T1000 (cell line): ENCODE measurements at regions not wholly inside any gene's neighbourhood (a gene's known extent, or its start where the extent isn't known, plus 50 kb on each side); places are given as distances from the start of the nearest gene placed in this dataset.
"Not testable (repeated sequence)": the region's sequence is repeated elsewhere in the genome, so short reads cannot be mapped to it uniquely, and the experiment has no call there.

Source experiments
- DNase-seq: peaks from one replicate; lab custom pipeline; 2025; ENCODE audit warnings: mixed read lengths; lab: John Stamatoyannopoulos, UW

DNA sequence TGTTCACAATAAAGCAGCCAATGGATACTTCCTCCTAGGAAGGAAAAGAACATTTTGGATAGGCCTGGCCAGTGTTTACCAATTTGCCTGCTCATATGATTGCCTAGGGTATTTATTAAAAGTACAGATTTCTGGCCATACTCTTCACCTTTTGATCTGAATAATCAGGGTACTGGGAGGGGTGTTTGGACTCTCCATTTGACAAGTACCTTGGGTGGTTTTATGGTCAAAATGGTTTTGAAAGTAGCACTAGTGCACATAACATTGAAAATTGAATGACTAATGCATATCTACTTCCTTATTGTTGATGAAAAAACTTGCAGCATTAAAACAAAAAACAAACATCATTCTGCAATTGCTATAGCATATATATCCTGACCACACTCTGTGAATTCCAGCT, 333.3 kb upstream of the CDH2 start:
- DNase-seq, result no peak

DNA sequence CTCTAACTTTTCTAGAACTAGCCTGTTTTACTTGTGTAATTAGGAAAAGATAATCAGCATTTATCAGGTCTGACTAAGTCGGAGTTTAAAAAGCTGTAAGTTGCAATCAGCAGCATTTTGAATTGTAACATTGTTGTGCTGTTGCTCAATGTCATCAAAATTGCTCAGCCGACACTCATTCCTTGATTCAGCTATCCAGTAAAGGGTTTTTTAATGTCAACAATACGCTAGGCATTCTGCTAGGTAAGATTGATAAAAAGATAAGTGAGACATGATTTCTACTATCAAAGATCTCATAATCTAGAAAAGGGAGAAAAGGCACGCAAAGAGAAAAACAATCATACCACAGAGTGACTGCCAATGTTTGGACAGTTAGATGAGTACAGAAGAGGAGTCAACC, 327.1 kb upstream of the CDH2 start:
- no peak for DNase-seq

DNA sequence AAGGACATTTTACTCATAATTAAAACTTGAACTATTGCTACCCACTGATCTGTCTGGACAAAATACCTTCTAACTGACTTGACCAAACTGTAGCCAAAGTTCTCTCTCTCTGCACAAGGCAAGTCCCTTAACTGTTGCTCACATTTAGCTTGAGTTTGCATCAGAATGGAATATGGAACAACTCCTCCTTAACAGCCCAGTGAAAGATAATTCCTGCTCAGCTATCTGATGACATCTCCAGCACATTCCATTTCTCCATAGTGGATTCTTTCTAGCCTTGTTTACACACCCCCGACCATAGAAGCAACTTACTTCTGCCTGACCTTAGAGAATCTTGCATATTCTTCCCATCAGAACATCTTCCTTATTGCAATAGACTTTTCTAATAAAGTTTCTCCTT, 317.2 kb upstream of the CDH2 start:
- no peak for DNase-seq

DNA sequence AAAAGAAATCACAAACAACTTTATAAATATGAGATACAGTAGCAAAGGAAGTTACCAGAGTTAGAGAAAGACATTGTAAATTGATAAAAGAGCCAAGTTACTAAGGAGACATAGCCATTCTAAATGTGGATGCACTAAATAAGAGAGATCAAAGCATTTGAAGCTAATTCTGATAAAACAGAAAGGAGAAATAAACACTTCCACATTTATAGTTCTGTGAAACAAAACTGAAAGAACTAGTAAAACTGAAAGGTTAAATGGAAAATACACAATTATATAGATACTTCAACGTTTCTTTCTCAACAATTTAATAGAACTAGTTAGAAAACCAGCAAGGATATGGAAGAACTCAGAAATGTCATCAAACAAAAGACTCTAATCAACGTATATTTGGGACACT, 309.0 kb upstream of the CDH2 start:
- DNase-seq, result no peak

DNA sequence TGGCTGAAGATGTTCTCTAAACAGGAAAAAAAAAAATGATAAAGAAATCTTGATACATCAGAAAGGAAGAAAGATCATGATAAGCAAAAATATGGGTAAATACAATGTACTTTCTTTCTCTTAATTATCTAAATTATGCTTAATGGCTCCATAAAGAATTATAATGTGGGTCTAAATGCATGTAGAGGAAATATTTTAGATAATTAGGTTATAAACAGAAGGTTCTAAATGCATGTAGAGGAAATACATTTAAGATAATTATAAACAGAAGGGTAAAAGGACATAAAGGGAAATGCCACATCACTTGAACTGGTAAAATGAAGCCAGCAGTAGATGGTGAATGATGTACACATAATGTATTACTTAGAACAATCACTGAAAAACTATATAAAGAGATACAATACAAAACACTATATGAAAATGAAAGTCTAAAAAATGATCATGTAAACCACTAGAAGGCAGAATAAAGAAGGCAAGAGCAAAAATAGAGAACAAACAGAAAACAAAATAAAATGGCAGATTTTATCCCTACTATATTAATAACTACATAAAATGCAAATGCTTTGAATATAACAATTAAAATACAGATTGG, 308.4 kb upstream of the CDH2 start:
- no peak for DNase-seq

DNA sequence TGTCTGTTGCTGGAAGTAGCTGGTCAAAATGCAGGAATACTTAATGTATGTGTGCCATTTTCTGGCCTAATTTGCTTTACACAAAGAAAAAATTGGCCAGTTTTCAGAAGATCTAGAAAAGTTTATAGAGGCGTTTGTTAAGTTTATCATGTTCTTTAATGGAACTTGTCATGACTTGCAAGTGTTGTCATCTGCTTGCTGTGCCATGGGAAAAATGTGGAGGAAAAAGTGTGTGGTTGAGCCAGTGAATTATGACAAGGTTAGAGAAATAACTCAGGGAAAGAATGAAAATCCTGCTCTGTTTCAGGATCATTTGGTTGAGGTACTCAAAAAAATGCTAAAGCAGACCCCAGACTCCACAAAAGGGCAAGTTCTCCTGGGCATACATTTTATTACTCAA, 301.6 kb upstream of the CDH2 start:
- no peak for DNase-seq

DNA sequence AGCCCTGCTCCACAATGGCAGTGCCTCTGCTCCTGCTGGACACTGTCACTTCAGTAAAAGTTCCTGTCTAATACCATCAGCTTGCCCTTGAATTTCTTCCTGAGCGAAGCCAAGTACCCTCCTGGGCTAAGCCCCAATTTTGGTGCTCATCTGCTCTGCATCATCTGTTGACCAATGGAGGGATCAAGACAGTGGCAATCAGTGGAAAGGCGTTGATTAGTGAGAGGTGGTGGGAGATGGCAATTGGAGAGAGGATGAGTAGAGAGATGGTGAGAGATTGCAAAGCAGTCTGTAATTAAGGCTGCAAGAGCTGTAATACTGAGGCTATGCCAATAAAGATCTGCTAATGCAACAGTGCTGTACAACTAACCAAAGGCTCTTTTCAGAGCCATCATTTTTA, 299.4 kb upstream of the CDH2 start:
- no peak for DNase-seq

DNA sequence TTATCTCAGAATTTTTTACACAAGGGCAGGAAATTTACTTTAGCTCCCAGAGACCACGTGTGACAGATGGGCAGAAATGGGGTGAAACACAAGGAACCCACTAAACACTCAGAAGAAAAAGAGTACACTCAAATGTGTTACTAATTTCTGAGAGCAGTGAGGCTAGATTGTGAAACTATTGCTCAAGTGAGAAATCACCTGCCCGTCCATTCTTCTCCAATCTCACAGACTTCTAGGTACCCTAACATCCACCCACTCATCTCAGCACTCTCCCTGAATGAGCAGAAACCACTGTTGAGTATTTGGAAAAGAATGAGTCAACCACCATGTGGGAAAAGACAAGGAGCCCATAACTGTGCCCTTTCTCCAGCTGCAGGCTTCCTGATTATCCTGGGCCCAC, 293.0 kb upstream of the CDH2 start:
- no peak for DNase-seq

DNA sequence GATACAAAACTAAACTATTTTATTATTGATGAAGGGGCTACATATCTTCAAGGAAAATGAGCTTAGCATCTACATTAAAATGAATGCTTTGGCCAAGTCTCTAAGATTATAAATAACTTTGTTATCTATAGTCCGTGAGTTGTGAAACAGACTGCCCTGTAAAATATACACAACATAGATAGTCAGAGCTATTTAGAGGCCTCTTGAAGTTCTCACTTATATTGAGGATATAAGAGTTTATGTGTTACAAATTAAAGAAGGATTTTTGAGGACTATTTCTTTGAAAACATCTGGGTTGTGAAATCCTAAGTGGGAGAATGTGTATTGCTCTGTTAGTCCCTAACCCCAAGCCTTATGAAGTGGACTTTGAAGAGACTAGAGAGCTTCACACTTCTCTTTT, 292.0 kb upstream of the CDH2 start:
- DNase-seq, result no peak

DNA sequence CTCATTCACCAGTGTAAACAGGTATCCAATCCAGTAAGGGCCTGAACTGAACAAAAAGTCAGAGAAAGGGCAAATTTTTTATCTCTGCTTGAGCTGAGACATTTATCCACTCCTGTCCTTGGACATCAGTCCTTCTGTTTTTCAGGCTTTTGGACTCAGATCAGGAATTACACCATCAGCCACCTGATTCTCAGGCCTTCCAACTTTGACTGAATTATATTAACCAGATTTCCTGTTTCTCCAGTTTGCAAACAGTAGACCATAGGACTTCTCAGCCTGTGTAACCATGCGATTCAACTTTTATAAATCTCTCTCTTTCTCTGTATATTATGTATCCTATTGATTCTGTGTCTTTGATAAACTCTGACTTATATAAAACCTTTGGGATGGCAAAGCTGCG, 289.3 kb upstream of the CDH2 start:
- no peak for DNase-seq

DNA sequence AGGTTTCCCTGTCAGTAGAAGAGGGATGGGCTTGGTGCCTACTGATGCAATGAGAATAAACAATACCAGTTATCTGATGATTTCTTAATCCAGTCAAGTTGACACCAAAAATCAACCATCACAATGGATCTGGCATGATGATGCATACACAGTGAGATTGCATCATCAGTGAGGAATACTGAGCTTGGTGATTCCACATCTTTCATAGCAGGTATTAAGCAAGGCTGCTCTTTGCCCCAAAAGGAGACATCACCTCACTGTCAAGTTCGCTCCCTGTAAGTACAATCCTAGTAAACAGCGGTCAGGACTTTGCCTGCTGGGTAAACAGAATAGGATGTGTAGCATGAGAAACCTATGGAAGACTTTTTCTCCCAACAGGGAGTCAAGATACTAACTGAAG, 282.7 kb upstream of the CDH2 start:
- no peak for DNase-seq

DNA sequence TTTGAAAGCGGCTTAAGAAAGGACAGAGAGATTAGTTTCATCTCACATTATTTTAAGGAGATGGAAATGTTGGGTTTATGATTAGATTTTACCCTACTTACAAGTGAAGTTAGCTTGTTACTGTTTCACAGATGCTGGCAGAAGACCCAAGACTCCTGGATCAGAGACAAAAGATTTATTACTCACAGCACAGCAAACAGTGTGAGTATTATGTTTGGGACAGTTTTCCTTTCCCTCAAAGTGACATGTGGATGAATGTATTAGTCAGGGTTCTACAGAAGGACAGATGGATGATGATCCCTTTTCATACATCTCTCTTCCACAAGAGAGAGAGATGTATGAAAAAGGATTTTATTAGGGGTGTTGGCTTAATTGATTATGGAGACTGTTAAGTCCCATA, 281.8 kb upstream of the CDH2 start:
- no peak for DNase-seq

DNA sequence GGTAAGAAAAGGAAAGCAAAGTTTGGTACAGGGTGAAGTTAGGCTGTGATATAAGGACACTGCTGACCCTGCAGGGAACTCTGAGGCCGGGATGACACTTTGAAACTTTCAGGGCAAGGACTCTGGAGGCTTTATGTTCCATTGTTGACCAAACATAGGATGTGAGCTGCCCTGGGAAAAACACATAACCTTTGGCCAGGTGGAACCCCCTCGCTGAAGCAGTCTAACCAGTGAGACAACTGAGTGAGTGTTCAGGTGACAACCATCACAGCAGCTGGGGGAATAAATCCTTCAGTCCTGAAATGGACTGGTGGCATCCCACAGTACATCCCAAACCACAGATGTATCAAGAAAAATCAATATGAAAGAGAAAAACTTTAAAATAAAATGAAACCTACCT, 280.9 kb upstream of the CDH2 start:
- no peak for DNase-seq

DNA sequence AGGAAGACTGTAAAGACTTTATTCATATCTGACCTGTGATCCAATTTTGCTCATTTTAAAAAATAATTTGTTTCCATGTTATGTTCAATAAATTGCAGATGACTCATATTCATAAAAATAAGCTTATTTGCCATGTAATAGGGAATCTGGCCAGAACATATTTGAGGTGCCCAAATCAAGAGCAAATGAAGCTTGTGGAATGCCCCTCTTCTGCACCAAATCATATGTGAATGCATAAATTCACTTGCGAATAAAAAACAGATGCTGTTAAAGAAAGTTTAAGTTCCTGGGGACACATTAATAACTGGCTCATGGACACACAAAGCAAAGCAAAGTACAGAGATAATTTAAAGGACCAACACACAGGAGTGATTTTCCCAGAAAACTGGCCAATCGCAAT, 279.0 kb upstream of the CDH2 start:
- no peak for DNase-seq

DNA sequence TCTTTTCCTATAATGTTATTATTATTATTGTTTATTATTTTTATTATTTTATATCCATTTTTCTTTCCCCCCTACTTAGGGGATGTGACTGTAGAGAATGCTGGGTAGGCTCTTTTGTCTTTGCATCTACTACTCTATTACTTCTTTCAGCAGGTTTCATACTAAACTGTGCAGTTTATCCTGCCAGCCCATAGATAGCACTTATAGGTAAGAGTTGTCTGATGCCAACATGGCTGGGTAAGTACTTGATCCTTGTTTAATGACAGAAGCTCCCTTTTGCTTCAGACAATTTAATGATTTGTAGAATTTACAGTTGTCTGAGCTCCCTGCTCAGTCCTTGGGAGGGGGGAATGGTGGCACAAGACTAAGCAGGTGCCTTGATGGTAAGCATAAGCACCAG, 262.9 kb upstream of the CDH2 start:
- DNase-seq, result no peak

DNA sequence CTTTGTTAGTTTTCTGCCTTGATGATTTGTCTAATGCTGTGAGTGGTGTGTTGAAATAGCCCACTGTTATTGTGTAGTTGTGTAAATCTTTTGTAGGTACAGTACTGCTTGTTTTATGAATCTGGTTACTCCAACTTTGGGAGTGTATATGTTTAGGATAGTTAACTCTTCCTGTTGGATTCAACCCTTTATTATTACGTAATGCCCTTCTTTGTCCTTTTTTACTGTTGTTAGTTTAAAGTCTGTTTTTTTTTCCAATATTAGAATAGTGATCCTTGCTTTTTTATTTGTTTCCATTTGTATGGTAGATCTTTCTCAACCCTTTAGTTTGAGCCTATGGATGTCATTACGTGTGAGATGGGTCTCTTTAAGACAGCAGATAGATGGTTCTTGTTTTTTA, 261.5 kb upstream of the CDH2 start:
- DNase-seq, result no peak

DNA sequence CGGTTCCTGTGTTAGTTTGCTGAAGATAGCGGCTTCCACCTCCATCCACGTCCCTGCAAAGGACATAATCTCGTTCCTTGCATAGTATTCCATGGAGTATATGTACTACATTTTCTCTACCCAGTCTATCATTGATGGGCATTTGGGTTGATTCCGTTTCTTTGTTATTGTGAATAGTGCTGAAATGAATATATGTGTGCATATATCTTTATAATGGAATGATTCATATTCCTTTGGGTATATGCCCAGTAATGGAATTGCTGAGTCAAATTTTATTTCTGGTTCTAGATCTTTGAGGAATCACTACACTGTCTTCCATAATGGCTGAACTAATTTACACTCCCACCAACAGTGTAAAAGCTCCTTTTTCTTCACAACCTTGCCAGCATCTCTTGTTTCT, 255.4 kb upstream of the CDH2 start:
- DNase-seq, result no peak

DNA sequence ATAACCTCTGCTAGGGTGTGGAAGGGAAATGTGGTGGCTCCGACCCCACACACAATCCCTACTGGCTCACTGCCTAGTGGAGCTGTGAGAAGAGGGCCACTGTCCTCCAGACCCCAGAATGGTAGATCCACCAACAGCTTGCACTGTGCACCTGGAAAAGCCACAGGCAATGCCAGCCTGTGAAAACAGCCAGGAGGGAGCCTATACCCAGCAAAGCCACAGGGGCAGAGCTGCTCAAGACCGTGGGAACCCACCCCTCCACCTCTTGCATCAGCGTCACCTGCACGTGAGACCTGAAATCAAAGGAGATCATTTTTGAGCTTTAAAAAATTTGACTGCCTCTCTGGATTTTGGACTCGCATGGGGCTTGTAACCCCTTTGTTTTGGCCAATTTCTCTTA, 249.0 kb upstream of the CDH2 start:
- DNase-seq, result no peak

DNA sequence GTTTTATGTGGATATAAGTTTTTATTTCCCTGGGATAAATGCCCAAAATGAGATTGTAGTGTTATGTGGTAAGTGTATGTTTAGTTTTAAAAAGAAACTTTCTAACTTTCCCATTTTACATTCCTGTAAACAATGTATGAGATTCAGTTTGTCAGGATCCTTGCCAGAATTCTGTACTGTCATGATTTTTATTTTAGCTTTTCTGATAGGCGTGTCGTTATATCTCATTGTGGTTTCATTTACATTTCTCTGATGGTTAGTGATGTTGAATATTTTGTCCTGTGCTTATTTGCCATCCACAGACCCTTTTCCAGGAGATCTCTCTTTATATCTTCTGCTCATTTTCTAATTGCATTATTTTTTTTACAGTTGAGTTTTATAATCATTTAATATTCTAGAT, 245.6 kb upstream of the CDH2 start:
- no peak for DNase-seq

DNA sequence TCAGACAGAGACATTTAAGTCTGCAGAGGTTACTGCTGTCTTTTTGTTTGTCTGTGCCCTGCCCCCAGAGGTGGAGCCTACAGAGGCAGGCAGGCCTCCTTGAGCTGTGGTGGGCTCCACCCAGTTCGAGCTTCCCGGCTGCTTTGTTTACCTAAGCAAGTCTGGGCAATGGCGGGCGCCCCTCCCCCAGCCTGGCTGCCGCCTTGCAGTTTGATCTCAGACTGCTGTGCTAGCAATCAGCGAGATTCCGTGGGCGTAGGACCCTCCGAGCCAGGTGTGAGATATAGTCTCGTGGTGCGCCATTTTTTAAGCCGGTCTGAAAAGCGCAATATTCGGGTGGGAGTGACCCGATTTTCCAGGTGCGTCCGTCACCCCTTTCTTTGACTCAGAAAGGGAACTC, 245.0 kb upstream of the CDH2 start:
- not testable (repeated sequence) for DNase-seq

DNA sequence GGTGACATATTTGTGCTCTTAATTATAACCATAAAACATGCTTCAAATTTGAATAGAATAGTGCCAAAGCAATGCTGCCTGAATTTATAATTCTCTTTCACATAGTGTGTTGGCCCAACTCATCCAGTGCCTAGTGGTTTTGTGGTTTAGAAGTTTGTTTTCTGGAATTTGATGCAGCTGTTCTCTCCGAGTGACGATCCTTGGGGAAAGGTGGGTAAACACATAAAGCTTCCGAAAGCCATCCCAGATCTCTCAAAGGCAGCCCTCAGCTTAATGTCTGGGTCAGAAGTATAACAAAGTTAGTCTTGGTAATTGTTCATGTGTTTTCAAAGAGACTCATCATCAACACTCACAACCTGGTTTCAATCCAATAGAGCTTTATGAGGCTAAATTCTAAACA, 235.6 kb upstream of the CDH2 start:
- no peak for DNase-seq

DNA sequence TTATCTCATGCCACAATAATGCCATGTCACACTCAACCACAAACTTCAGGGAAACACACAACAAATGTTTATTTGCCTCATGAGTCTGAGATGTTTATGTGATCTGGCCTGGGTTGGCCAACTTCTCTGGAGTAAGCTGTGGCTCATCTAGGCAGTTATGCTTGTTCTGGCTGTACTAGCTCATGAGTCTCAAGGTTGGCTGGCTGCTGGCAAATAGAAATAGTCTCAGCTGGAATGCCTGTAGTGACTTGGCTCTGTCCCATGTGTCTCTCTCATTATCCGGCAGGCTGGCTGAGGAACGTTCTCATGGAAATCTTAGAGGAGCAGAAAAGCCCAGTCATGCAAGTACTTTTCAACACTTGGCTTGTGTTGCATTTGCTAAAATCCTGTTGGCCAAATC, 234.9 kb upstream of the CDH2 start:
- no peak for DNase-seq

DNA sequence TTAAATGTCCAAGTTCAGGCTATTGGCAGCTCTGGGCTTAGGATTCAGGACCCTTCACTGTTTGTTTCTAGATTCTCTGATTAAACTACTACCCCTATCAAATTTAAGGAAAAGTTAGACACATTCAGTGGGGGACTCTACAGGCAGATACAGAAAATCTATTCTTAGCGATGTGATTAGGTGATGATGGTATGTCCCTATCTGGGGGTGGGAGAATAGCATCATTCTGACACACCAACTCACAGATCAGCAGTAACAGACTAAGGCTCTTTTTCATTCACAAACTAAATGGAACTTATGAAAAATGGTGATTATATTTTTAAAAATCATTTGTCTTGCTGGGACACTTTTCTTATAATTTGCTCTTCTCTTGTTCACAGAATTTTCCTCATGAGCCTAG, 232.9 kb upstream of the CDH2 start:
- DNase-seq, result no peak

DNA sequence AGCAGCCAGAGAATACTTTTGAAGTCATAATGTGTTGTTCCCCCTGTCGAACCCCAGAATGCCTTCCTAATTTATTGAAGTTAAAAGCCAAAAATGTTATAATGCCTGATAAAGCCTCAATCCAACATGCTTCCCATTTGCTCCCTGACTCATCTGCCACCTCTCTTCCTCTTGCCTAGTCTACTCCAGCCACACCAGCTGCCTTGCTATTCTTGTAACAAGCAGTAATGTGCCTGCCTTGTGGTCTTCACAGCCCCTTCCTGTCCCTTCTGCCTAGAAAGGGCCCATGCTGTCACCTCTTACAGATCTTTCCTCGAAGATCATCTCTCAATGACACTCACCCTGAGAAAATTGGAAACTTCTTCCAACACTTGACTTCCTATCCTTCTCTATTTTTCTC, 231.6 kb upstream of the CDH2 start:
- DNase-seq, result no peak

DNA sequence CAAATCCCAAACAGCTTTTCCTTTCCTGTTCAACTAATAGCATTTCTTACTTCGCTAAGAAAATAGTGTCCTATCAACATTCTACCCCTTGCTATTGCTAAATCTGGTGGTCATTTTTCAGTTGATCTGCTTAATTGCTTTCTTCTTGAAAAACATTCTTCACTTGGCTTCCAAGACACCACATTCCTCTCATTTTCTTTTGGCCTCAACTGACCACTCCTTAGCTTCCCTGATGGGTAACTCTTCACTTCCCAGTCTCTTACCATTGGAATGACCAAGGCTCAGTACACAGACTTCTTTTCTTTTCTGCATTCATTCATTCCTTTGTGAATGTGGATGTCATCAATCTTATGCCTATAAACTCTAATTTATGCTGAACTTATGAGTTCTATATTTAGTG, 230.8 kb upstream of the CDH2 start:
- no peak for DNase-seq
